Neuron (in vitro differentiated cells): ENCODE measurements at regions not wholly inside any gene's neighbourhood (a gene's known extent, or its start where the extent isn't known, plus 50 kb on each side); places are given as distances from the start of the nearest gene placed in this dataset.

Source experiments
- H2AFZ ChIP-seq: one replicate; pipeline ENCODE4 v1.6.1; 2013; ENCODE audit warnings: low read depth, mild to moderate bottlenecking, inconsistent platforms, low read length, moderate library complexity
- H3K27me3 ChIP-seq: one replicate; pipeline ENCODE4 v1.6.1; 2013; ENCODE audit warnings: low read length; ENCODE audit not compliant: insufficient read depth
- H3K36me3 ChIP-seq: one replicate; pipeline ENCODE4 v1.6.1; 2013; ENCODE audit warnings: low read length; ENCODE audit not compliant: insufficient read depth
- H3K4me1 ChIP-seq: one replicate; pipeline ENCODE4 v1.6.1; 2013; ENCODE audit warnings: low read length; ENCODE audit not compliant: insufficient read depth
- H3K4me3 ChIP-seq: 2 replicates; pipeline ENCODE4 v1.5.1; 2013; ENCODE audit warnings: mild to moderate bottlenecking, low read length, moderate library complexity
- H3K9me3 ChIP-seq: one replicate; pipeline ENCODE4 v1.6.1; 2013; ENCODE audit warnings: low read length

GRCh38 chr18:47758000-47758399, 172.5 kb downstream of the SMAD2 start:
- H3K36me3 ChIP-seq: no peaks in the 10 kb centered on the region
- H2AFZ ChIP-seq: no peak overlapping the region
- no peaks in the 10 kb centered on the region for H3K27me3 ChIP-seq
- no peaks in the 10 kb centered on the region for H3K4me1 ChIP-seq
- H3K9me3 ChIP-seq: no peaks in the 10 kb centered on the region
- H3K4me3 ChIP-seq: no peak overlapping the region

DNA sequence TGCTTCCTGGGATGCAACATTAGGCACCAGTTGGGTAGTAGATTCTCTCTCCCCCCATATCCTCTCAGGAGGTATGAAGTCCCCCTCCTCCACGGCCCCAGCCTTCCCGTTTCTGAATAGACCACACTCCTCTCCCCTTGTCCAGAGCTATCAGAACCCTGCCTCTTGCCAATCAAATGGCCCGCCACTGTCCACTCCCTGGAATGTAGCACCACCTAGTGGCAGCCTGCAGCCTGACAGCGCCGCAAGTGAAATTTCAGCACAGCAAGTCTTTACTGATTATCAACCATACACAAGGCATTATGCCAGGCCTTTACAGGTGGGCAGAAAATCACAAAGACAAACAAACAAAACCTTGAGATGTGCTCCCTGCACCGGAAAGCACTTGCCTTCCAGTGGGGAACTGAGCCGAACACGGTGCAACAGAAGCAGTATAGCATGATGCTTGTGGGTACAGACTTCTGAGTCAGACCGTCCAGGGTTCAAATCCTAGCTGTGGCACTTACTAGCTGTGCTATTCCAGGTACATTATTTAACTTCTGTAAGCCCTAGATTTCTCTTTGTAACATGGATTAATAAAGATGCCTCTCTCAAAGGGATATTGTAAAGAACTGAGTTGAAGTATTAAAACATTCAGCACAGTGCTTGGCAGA, 174.0 kb downstream of the SMAD2 start:
- no peaks in the 10 kb centered on the region for H3K4me1 ChIP-seq
- H3K27me3 ChIP-seq: no peaks in the 10 kb centered on the region
- H2AFZ ChIP-seq: no peak overlapping the region
- no peaks in the 10 kb centered on the region for H3K9me3 ChIP-seq
- H3K4me3 ChIP-seq: no peak overlapping the region
- H3K36me3 ChIP-seq: no peaks in the 10 kb centered on the region

- Histone ChIP-seq H3K4me3 (no peak overlapping the region), H3K36me3 (no peaks in the 10 kb centered on the region), H3K4me1 (no peaks in the 10 kb centered on the region), H2AFZ (no peak overlapping the region), H3K9me3 (no peaks in the 10 kb centered on the region), H3K27me3 (peaks cover 6% of the 10 kb centered on the region)
Observed at GRCh38 chr18:47755102-47755456, 175.4 kb downstream of the SMAD2 start.

- no peaks in the 10 kb centered on the region for H3K36me3 ChIP-seq
- H3K27me3 ChIP-seq: peaks cover 6% of the 10 kb centered on the region
- H2AFZ ChIP-seq: no peak overlapping the region
- H3K4me1 ChIP-seq: no peaks in the 10 kb centered on the region
- no peaks in the 10 kb centered on the region for H3K9me3 ChIP-seq
- no peak overlapping the region for H3K4me3 ChIP-seq
Observed at GRCh38 chr18:47754311-47755101, 176.0 kb downstream of the SMAD2 start.

DNA sequence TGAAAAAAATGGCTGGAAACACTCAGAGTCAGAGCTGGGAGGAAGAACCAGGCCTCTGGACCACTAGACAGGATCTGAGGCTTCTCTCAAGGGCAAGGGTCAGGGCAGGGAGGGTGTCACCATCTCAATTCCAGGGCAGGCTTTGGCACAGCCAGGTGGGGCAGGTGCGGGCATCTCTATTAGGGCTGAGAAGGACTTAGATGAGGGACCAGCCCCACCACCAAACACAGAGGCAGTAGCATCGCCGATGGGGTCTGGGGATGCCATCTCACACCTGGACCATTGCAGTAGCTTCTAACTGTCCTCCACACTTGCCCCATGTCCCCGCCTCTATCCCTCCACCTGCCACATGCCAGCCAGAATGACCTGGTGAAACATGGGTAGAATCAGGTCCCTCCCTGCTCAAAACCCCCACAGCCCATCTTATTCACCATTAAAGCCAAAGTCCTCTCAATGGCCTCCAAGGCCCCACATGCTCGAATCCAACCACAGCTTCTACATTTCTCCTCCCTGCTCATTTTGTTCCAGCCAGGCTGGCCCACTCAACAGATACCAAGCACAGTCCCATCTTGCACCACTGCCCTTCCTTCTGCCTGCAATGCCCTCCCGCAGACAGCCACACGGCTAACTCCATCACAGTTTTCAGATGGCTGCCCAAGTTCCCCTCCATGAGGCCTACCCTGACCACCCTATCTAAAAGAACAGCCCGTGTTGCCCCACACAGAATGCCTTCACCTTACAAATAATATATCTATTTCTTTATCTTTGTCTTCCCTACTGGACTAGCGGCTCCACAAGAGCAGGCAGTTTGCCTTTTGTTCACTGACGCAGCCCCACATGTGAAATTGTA, 177.4 kb downstream of the SMAD2 start:
- no peak overlapping the region for H2AFZ ChIP-seq
- H3K27me3 ChIP-seq: peaks cover 9% of the 10 kb centered on the region
- H3K4me3 ChIP-seq: no peak overlapping the region
- no peaks in the 10 kb centered on the region for H3K4me1 ChIP-seq
- H3K9me3 ChIP-seq: no peaks in the 10 kb centered on the region
- no peaks in the 10 kb centered on the region for H3K36me3 ChIP-seq

DNA sequence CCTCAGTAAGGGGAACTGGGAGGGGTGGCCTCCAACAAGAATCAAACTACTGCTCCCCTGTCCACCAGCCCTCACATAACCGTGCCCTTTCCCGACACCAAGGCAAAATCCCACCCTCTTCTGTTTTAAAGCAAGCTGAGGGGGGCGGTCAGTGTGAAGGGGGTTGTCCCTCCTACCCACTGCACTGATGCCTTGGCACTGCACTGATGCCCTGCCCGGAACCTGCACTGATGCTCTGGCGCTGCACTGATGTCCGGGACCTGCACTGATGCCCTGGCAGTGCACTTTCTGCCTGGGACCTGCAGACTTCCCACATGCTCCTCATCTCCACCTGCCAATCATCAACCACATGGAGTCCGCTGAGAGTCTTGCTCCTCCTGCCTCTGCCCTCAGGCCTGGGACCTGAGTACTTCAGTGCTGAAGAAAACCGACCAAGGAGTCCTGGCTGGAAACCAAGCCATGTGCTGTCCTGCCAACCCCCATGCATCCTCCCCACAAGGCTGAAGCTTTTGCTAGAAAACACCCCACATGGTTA, 179.5 kb downstream of the SMAD2 start:
- no peak overlapping the region for H3K4me3 ChIP-seq
- no peaks in the 10 kb centered on the region for H3K4me1 ChIP-seq
- H3K9me3 ChIP-seq: no peaks in the 10 kb centered on the region
- H2AFZ ChIP-seq: no peak overlapping the region
- peaks cover 9% of the 10 kb centered on the region for H3K27me3 ChIP-seq
- no peaks in the 10 kb centered on the region for H3K36me3 ChIP-seq

DNA sequence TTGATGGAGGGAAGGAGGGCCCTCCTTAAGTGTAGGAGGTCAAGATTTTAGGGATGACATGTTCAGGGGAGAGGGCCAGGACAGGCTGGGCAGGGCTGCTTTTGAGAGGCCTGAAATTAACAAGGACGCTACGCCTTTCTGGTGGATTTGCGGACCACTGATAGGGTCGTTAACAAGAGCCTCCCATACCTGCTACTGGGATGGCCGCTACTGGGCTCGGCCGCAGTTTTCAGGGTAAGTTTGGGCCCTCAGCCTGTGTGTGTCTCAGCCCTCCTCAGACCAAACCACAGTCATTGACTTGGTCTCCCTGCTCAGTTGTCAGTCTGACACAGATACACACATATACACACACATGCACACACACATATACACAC, 180.9 kb downstream of the SMAD2 start:
- Histone ChIP-seq H3K36me3 (no peaks in the 10 kb centered on the region), H2AFZ (no peak overlapping the region), H3K4me1 (no peaks in the 10 kb centered on the region), H3K9me3 (no peaks in the 10 kb centered on the region), H3K27me3 (peaks cover 9% of the 10 kb centered on the region), H3K4me3 (no peak overlapping the region)

GRCh38 chr18:47748847-47749599, 181.4 kb downstream of the SMAD2 start:
- Histone ChIP-seq H3K9me3 (no peaks in the 10 kb centered on the region), H3K4me1 (no peaks in the 10 kb centered on the region), H3K4me3 (peak overlapping the region; percentile 30), H3K27me3 (peaks cover 9% of the 10 kb centered on the region), H3K36me3 (no peaks in the 10 kb centered on the region), H2AFZ (peak overlapping the region; percentile 38)

- Histone ChIP-seq H3K36me3 (no peaks in the 10 kb centered on the region), H3K27me3 (peaks cover 9% of the 10 kb centered on the region), H3K4me3 (no peak overlapping the region), H3K4me1 (no peaks in the 10 kb centered on the region), H3K9me3 (no peaks in the 10 kb centered on the region), H2AFZ (no peak overlapping the region)
Observed at GRCh38 chr18:47748093-47748796, 182.2 kb downstream of the SMAD2 start.

DNA sequence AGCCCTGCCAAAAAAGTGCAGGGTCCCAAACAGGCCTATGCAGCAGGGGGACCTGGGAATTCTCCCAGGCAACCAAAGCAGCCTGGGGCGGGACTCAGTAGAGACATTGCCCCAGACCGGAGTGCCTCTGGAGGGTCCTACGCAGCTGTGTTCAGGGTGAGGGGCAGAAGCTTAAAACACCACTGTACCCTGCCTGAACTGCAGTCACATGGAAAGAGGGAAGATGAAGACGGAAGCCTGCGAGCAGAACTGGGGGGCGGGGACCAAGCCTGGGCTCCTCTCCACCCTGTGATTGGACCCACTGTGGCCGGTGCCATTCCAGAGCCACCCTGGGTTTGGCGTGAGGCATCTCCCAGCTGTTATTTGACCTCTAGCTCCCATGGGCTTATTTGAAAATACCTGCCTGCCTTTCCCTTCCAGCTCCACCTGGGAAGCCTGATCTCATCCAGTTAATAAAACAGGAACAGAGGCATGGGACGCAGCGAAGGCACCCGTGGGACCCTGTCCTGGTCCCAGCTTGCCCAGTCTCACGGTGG, 183.1 kb downstream of the SMAD2 start:
- Histone ChIP-seq H3K9me3 (no peaks in the 10 kb centered on the region), H3K36me3 (no peaks in the 10 kb centered on the region), H3K4me1 (no peaks in the 10 kb centered on the region), H3K27me3 (peaks cover 9% of the 10 kb centered on the region), H3K4me3 (no peak overlapping the region), H2AFZ (no peak overlapping the region)

DNA sequence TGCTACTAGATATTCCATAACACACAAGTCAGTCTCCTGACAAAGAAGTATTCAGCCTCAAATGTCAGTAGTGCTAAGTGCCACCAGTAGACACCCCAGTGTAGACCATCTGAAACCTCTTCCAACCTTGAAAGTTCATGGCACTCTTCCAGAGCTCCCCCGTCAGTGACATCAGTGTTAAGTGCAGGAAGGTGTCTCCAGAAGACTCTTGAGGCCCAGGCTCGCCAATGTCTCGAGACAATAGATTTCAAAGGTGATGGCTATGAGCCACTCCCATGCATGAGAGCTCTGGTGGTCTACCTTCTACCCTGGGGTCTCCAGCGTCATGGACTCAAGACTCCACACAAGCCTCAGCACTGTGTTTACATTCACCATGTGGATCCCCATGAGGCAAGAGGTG, 183.8 kb downstream of the SMAD2 start:
- Histone ChIP-seq H2AFZ (no peak overlapping the region), H3K4me1 (no peaks in the 10 kb centered on the region), H3K36me3 (no peaks in the 10 kb centered on the region), H3K4me3 (no peak overlapping the region), H3K27me3 (peaks cover 9% of the 10 kb centered on the region), H3K9me3 (no peaks in the 10 kb centered on the region)

- H3K9me3 ChIP-seq: no peaks in the 10 kb centered on the region
- no peak overlapping the region for H3K4me3 ChIP-seq
- no peak overlapping the region for H2AFZ ChIP-seq
- peaks cover 3% of the 10 kb centered on the region for H3K27me3 ChIP-seq
- H3K4me1 ChIP-seq: no peaks in the 10 kb centered on the region
- H3K36me3 ChIP-seq: no peaks in the 10 kb centered on the region
Observed at GRCh38 chr18:47745227-47745626, 185.2 kb downstream of the SMAD2 start.
